ENCODE measurements at regions not wholly inside any gene's neighbourhood (a gene's known extent, or its start where the extent isn't known, plus 50 kb on each side); places are given as distances from the start of the nearest gene placed in this dataset.

- Histone ChIP-seq H3K9ac (ENCODE audit: low read length in 3 of 3) (no peak overlapping the region), H3K27ac (ENCODE audit: low read depth in 2 of 2, low read length in 2 of 2) (no peak overlapping the region), H3K27me3 (ENCODE audit: control insufficient read depth, insufficient read depth, low read length) (no peaks in the 10 kb centered on the region), H3K4me1 (ENCODE audit: control insufficient read depth in 2 of 3, insufficient read depth in 2 of 3, low read depth in 1 of 3, low read length in 3 of 3) (peaks cover 0 to 2% (median 0%) of the 10 kb centered on the region in 3 donors), H3K9me3 (ENCODE audit: control insufficient read depth in 2 of 3, insufficient read depth in 1 of 3, low read length in 3 of 3) (no peaks in the 10 kb centered on the region), H3K4me3 (ENCODE audit: low read length in 3 of 3) (no peak overlapping the region), H3K36me3 (ENCODE audit: control insufficient read depth in 2 of 3, insufficient read depth in 3 of 3, low read length in 3 of 3) (no peaks in the 10 kb centered on the region)
- intact Hi-C loops (cut with DNase I), result no loop called here
- no peak for FAIRE-seq
- no peak for TF ChIP-seq CTCF (IDR thresholded peaks at IDR 0.05; ENCODE audit: borderline replicate concordance, extremely low read depth, insufficient read depth)
- DNase-seq, result no peak
Measured at GRCh38 chr3:187945374-187945773, 200.1 kb upstream of the BCL6 start.

GRCh38 chr3:187946163-187946691 is 201.0 kb upstream of the BCL6 start:
- Histone ChIP-seq H3K36me3 (ENCODE audit: control insufficient read depth in 2 of 3, insufficient read depth in 3 of 3, low read length in 3 of 3) (no peaks in the 10 kb centered on the region), H3K27me3 (ENCODE audit: control insufficient read depth, insufficient read depth, low read length) (no peaks in the 10 kb centered on the region), H3K4me3 (ENCODE audit: low read length in 3 of 3) (no peak overlapping the region), H3K27ac (ENCODE audit: low read depth in 2 of 2, low read length in 2 of 2) (no peak overlapping the region), H3K9ac (ENCODE audit: low read length in 3 of 3) (no peak overlapping the region), H3K4me1 (ENCODE audit: control insufficient read depth in 2 of 3, insufficient read depth in 2 of 3, low read depth in 1 of 3, low read length in 3 of 3) (peaks cover 0 to 2% (median 0%) of the 10 kb centered on the region in 3 donors), H3K9me3 (ENCODE audit: control insufficient read depth in 2 of 3, insufficient read depth in 1 of 3, low read length in 3 of 3) (no peaks in the 10 kb centered on the region)
- intact Hi-C loops (cut with DNase I), result no loop called here
- no peak for TF ChIP-seq CTCF (IDR thresholded peaks at IDR 0.05; ENCODE audit: borderline replicate concordance, extremely low read depth, insufficient read depth)
- FAIRE-seq (no peak), DNase-seq (peak in 2 of 5 donors; percentile 48 to 80)

- intact Hi-C loops (cut with DNase I), result no loop called here
- DNase-seq, result no peak
- no peaks in the 10 kb centered on the region for H3K9me3 ChIP-seq (ENCODE audit: control insufficient read depth in 2 of 3, insufficient read depth in 1 of 3, low read length in 3 of 3)
- no peak overlapping the region for H3K27ac ChIP-seq (ENCODE audit: low read depth in 2 of 2, low read length in 2 of 2)
- no peak overlapping the region for H3K9ac ChIP-seq (ENCODE audit: low read length in 3 of 3)
- TF ChIP-seq CTCF (IDR thresholded peaks at IDR 0.05; ENCODE audit: borderline replicate concordance, extremely low read depth, insufficient read depth), result no peak
- H3K4me1 ChIP-seq (ENCODE audit: control insufficient read depth in 2 of 3, insufficient read depth in 2 of 3, low read depth in 1 of 3, low read length in 3 of 3), result peaks cover 0 to 2% (median 0%) of the 10 kb centered on the region in 3 donors
- H3K36me3 ChIP-seq (ENCODE audit: control insufficient read depth in 2 of 3, insufficient read depth in 3 of 3, low read length in 3 of 3), result no peaks in the 10 kb centered on the region
- FAIRE-seq, result no peak
- H3K4me3 ChIP-seq (ENCODE audit: low read length in 3 of 3), result no peak overlapping the region
- H3K27me3 ChIP-seq (ENCODE audit: control insufficient read depth, insufficient read depth, low read length), result no peaks in the 10 kb centered on the region
Measured at GRCh38 chr3:187946981-187947380, 201.7 kb upstream of the BCL6 start.

Measured in kidney (tissue), 13 donors.